T-helper 1 cell (primary cell): ENCODE measurements at regions not wholly inside any gene's neighbourhood (a gene's known extent, or its start where the extent isn't known, plus 50 kb on each side); places are given as distances from the start of the nearest gene placed in this dataset.
"Not testable (repeated sequence)": the region's sequence is repeated elsewhere in the genome, so short reads cannot be mapped to it uniquely, and the experiment has no call there.

ENCODE experiments used
- DNase-seq, 5 donors: peaks; one replicate each; pipeline ENCODE4 v3.0.0-alpha.2; 2012 to 2020

GRCh38 chr16:52309446-52310416 is 237.2 kb downstream of the TOX3 start:
- DNase-seq: no peak

GRCh38 chr16:52308051-52308450 is 238.9 kb downstream of the TOX3 start:
- no peak for DNase-seq

GRCh38 chr16:52301026-52301425 is 245.9 kb downstream of the TOX3 start:
- DNase-seq: no peak

- no peak for DNase-seq
Observed at GRCh38 chr16:52298769-52299168, 248.2 kb downstream of the TOX3 start.

GRCh38 chr16:52296706-52297315 is 250.1 kb downstream of the TOX3 start:
- not testable (repeated sequence) for DNase-seq

GRCh38 chr16:52296076-52296475 is 250.9 kb downstream of the TOX3 start:
- DNase-seq: no peak

- no peak for DNase-seq
Observed at GRCh38 chr16:52294660-52295059, 252.3 kb downstream of the TOX3 start.

- DNase-seq: no peak
Observed at GRCh38 chr16:52293204-52293603, 253.7 kb downstream of the TOX3 start.

- no peak for DNase-seq
Observed at GRCh38 chr16:52283584-52284375, 263.2 kb downstream of the TOX3 start.

- DNase-seq: no peak
Observed at GRCh38 chr16:52283018-52283417, 263.9 kb downstream of the TOX3 start.

- DNase-seq: no peak
Observed at GRCh38 chr16:52280086-52280485, 266.9 kb downstream of the TOX3 start.

GRCh38 chr16:52271088-52271750 is 275.7 kb downstream of the TOX3 start:
- no peak for DNase-seq

- no peak for DNase-seq
Observed at GRCh38 chr16:52265446-52265861, 281.5 kb downstream of the TOX3 start.

GRCh38 chr16:52257534-52257933 is 289.4 kb downstream of the TOX3 start:
- DNase-seq: no peak

GRCh38 chr16:52256310-52257078 is 290.4 kb downstream of the TOX3 start:
- no peak for DNase-seq

GRCh38 chr16:52254746-52255145 is 292.2 kb downstream of the TOX3 start:
- no peak for DNase-seq

GRCh38 chr16:52252680-52253079 is 294.3 kb downstream of the TOX3 start:
- no peak for DNase-seq

GRCh38 chr16:52251495-52251894 is 295.4 kb downstream of the TOX3 start:
- DNase-seq: no peak

GRCh38 chr16:52247737-52248136 is 299.2 kb downstream of the TOX3 start:
- DNase-seq: no peak

GRCh38 chr16:52238710-52239109 is 308.2 kb downstream of the TOX3 start:
- DNase-seq: no peak

GRCh38 chr16:52237823-52238222 is 309.1 kb downstream of the TOX3 start:
- no peak for DNase-seq

- DNase-seq: no peak
Observed at GRCh38 chr16:52235186-52235585, 311.8 kb downstream of the TOX3 start.
